ENCODE measurements at regions not wholly inside any gene's neighbourhood (a gene's known extent, or its start where the extent isn't known, plus 50 kb on each side); places are given as distances from the start of the nearest gene placed in this dataset.
"Not testable (repeated sequence)": the region's sequence is repeated elsewhere in the genome, so short reads cannot be mapped to it uniquely, and the experiment has no call there.

DNA sequence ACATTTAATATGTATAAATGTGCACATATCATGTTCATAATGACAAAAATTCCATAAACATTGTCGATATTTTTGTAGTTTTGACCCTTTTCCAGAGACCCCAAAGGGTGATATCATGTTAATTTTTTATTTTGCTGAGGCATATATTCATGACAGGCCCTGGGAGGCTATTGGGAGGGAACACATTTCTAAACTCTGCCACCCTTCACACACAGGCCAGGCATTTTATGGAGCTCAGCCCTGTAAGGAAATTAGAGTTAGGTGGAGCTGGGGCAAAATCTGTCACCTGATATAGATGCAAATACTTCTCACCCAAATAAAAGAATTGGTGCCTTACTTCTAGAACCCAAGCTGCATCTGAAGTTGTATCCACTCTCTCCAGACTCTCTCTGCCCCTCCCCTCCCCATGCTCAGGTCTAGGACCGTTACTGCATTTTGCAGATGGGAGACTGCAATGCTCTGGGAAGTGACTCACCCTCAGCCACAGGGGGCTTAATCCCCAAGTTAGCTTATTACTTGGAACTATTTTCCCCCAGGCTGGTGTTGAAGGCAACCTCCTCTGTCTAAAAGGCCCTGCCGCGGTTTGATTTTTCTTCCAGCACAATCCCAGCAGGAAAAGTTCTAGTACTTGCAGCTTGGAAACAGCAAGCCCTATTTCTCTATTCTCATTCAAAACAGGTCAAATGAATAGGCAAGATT lies 238.9 kb downstream of the EMP1 start:
- no peak for DNase-seq

- DNase-seq, result no peak
These were observed 237.2 kb downstream of the EMP1 start for GRCh38 chr12:13433768-13434167.

DNA sequence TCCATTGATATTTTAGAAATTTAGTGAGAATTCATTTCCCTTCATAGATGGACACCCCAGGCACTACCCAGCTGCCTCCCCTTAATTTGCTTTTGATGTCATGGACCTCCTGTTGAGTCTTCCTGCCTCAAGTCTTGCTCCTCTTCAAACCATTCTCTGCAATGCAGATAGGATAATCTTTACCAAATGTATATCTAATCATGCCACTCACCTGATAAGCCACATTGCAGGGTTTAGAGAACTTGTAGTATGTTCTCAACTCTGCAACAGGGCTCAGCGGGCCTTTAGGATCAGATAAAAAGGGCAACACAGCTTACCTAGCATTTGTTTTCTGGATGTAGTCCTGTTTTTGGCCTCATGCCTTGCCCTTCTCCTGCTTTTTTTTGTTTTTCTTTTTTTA lies 234.5 kb downstream of the EMP1 start:
- DNase-seq, result no peak

GRCh38 chr12:13428538-13429265 lies 232.2 kb downstream of the EMP1 start:
- DNase-seq, result no peak

DNA sequence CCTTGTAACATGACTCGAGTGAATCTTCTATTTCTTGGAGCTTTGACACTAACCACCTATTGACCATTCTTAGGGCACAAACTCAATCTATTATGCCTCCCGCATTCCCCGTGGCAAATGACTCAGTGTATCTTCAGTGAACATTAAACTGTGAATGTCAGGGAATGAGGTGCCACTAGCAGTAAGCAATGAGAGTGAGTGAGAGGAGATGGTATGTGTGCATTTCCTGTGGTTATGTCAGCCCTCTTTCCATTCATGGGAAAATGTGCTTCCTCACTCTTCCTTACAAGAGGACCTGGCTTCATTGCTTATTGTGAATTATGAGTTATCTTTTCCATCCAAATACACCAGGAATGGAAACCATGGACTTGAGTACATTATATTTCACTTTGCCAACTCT lies 229.2 kb downstream of the EMP1 start:
- DNase-seq, result no peak

GRCh38 chr12:13422291-13422690 lies 225.8 kb downstream of the EMP1 start:
- no peak for DNase-seq

- no peak for DNase-seq
These were observed 221.0 kb downstream of the EMP1 start for GRCh38 chr12:13417516-13417915.

DNA sequence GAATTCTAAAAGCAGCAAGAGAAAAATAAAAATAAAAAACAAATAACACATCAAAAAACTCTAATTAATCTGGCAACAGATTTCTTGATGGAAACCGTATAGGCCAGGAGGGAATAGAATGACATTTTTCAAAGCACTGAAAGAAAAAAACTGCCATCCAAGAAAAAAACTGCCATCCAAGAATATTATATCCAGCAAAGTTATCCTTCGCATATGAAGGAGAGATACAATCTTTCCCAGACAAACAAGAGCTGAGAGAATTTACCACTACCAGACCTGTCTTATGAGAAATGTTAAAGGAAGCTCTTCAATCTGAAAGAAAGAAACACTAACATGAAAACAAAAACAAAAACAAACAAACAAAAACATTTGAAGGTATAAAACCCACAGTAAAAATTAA lies 214.8 kb downstream of the EMP1 start:
- no peak for DNase-seq

- no peak for DNase-seq
These were observed 209.6 kb downstream of the EMP1 start for GRCh38 chr12:13405961-13406703.

- no peak for DNase-seq
These were observed 208.3 kb downstream of the EMP1 start for GRCh38 chr12:13404631-13405473.

- DNase-seq, result no peak
These were observed 207.6 kb downstream of the EMP1 start for GRCh38 chr12:13404111-13404628.

DNA sequence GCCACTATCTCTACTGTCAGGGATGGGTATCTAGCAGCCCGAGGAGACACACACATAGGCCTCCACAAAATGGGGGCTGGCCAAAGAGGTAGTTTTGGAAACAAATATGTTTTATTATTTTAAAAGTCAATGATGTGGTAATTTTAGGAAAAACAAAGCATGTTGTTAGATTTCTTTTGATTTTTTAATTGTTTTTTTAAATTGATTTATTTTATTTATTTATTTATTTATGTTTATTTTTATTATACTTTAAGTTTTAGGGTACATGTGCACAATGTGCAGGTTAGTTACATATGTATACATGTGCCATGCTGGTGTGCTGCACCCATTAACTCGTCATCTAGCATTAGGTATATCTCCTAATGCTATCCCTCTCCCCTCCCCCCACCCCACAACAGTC lies 194.8 kb downstream of the EMP1 start:
- DNase-seq, result not testable (repeated sequence)

DNA sequence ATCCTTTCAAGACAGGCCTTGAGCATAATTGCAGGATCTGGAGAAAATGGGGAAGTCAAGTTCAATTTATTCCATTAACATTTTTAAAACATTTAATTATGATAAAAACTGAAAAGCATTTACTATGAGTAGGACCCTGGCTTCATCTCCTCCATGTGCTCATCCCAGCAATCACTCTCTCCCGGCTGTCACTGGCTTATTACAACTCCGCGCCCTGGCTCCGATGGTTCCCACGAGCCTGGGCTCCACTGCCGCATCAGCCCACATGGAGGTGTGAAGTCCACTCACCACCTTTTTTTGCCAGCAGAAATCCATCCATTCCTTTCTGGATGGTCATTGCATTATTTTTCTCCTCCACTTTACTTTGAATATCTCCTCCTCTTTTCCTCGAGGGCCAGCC lies 194.4 kb downstream of the EMP1 start:
- DNase-seq, result no peak

- DNase-seq, result no peak
These were observed 193.9 kb downstream of the EMP1 start for GRCh38 chr12:13390381-13390861.

- DNase-seq, result no peak
These were observed 190.6 kb downstream of the EMP1 start for GRCh38 chr12:13387101-13387500.

- DNase-seq, result no peak
These were observed 190.0 kb downstream of the EMP1 start for GRCh38 chr12:13386323-13387039.

- no peak for DNase-seq
These were observed 186.9 kb downstream of the EMP1 start for GRCh38 chr12:13383379-13383778.

GRCh38 chr12:13380297-13380696 lies 183.8 kb downstream of the EMP1 start:
- no peak for DNase-seq

DNA sequence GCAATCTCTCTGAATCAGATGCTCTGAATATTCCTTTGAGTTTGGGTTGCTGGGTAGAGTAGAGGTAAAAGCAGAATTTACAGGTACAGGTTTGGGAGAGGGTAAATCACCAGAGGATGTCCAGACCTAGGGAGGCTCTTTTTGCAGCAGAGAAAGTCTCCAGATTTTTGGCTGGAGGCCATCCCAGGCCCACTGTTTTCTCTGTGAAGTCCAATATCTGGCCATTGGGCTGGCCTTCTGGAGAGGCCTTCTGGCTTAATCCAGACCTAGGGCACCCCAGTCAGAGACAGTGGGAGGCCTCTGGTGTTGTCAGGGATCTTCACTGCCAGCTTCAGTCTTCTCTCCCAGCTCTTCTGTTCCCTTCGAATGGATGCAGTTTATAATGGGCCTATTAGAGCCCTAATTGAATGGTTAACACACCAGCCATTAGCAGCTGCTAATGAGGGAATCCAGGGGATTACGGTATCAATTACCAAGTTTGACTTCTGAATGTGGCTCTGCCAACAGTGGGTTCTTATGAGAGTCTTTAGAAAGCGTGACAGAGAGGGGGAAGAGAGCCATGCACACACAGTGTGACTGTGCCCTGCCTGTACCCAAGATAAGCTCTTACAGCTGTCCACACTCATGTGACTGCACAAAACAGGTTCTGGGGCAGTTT lies 183.1 kb downstream of the EMP1 start:
- DNase-seq, result no peak

- no peak for DNase-seq
These were observed 181.2 kb downstream of the EMP1 start for GRCh38 chr12:13377698-13378097.
